A549 (cell line): ENCODE measurements at regions not wholly inside any gene's neighbourhood (a gene's known extent, or its start where the extent isn't known, plus 50 kb on each side); places are given as distances from the start of the nearest gene placed in this dataset.

Source experiments
- CEBPB ChIP-seq, 2 experiments: fragments of >200 bp in 1 of 2; sonication (Bioruptor Twin) in 1 of 2; formaldehyde crosslinking in 1 of 2; IDR thresholded peaks; 2 replicates each; pipeline ENCODE4 v1.6.1; 2012 to 2016
- MAFK ChIP-seq: fragments of 450-650 bp; IDR thresholded peaks from 2 replicates; pipeline ENCODE4 v1.6.1; 2014; ENCODE audit not compliant: partially characterized antibody
- POLR2A ChIP-seq: IDR thresholded peaks from 2 replicates; pipeline ENCODE4 v1.6.1; 2012; ENCODE audit warnings: mild to moderate bottlenecking, low read length
- RAD21 ChIP-seq, 2 experiments: fragments of >200 bp in 1 of 2; sonication (Bioruptor Twin) in 1 of 2; formaldehyde crosslinking in 1 of 2; IDR thresholded peaks in 1 of 2; conservative IDR thresholded peaks in 1 of 2; 2 replicates in 1 of 2; 3 replicates in 1 of 2; pipeline ENCODE4 v1.6.1; 2012 to 2018; ENCODE audit warnings: inconsistent platforms in 1 of 2
- TF ChIP-seq, protein P1 (sequence below): fragments of >200 bp; sonication (Bioruptor Twin); formaldehyde crosslinking; IDR thresholded peaks from 3 replicates; pipeline ENCODE4 v1.5.1; 2016
- TF ChIP-seq, protein P2 (sequence below): IDR thresholded peaks from 2 replicates; pipeline ENCODE4 v1.6.1; 2012

DNA sequence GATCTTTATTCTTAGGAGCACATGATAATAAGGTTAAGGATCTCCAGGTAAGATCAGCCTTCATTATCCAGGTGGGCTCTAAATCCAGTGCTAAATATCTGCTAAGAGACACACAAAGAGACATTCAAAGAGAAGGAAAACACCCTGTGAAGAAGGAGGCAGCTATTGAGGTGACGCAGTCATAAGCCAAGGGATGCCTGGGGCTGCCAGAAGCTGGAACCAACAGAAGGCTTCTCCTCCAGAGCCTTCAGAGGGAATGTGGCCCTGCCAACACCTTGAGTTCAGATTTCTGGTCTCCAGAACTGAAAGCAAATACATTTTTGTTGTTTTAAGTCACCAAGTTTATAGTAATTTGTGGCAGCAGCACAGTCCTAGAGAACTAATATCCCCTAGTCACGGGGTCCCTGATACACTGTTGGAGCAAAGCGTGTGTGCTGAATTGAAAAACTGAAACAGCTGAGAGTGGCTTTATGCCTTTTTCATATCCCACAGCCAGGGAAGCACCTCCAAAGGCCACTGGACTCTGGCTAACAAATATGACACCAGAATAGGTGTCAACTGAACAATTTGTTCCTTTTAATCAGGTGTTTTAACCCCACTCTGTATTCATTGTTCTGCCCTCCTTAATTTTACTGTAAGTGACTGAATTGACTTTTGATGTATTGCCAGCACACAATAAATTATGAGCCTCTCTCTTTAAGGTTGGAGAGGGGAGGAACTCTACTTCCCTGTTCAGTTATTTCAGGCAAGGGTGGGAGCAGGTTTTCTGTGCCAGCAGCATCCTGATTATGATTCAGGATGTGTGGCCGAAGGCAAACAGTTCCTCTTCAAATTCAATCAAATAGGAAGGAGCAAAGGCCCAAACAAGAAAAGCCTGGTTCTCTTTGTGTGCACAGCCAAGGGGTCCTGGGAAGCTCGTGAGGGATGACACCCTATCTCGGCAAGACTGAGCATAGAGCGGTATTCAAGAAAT is 151.8 kb upstream of the HES1 start:
- TF ChIP-seq, protein P1, sequence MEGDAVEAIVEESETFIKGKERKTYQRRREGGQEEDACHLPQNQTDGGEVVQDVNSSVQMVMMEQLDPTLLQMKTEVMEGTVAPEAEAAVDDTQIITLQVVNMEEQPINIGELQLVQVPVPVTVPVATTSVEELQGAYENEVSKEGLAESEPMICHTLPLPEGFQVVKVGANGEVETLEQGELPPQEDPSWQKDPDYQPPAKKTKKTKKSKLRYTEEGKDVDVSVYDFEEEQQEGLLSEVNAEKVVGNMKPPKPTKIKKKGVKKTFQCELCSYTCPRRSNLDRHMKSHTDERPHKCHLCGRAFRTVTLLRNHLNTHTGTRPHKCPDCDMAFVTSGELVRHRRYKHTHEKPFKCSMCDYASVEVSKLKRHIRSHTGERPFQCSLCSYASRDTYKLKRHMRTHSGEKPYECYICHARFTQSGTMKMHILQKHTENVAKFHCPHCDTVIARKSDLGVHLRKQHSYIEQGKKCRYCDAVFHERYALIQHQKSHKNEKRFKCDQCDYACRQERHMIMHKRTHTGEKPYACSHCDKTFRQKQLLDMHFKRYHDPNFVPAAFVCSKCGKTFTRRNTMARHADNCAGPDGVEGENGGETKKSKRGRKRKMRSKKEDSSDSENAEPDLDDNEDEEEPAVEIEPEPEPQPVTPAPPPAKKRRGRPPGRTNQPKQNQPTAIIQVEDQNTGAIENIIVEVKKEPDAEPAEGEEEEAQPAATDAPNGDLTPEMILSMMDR: no peak
- TF ChIP-seq CEBPB (IDR thresholded peaks at IDR 0.05) (no peak), RAD21 (conservative IDR thresholded peaks at IDR 0.05 in 1 of 2, IDR thresholded peaks at IDR 0.05 in 1 of 2) (no peak), POLR2A (no peak), MAFK (no peak)
- TF ChIP-seq, protein P2, sequence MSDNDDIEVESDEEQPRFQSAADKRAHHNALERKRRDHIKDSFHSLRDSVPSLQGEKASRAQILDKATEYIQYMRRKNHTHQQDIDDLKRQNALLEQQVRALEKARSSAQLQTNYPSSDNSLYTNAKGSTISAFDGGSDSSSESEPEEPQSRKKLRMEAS: no peak
